Lower leg skin (tissue), 3 donors: ENCODE measurements at regions not wholly inside any gene's neighbourhood (a gene's known extent, or its start where the extent isn't known, plus 50 kb on each side); places are given as distances from the start of the nearest gene placed in this dataset.

Experiments
- CTCF ChIP-seq, 3 donors: fragments of 450-650 bp; IDR thresholded peaks; one replicate each; pipeline ENCODE4 v1.5.1; 2016; ENCODE audit warnings: antibody characterized with exemption in 3 of 3, mild to moderate bottlenecking in 3 of 3, moderate library complexity in 2 of 3
- POLR2A ChIP-seq, 2 donors: fragments of 450-650 bp; IDR thresholded peaks; one replicate each; pipeline ENCODE4 v1.6.1; 2016 to 2017; ENCODE audit warnings: antibody characterized with exemption in 2 of 2, mild to moderate bottlenecking in 1 of 2, moderate library complexity in 1 of 2

GRCh38 chr15:69897061-69897460 is 200.7 kb downstream of the TLE3 start:
- TF ChIP-seq CTCF (IDR thresholded peaks at IDR 0.05) (no peak), POLR2A (IDR thresholded peaks at IDR 0.05) (no peak)
